Nephron progenitor cell (in vitro differentiated cells): ENCODE measurements at regions not wholly inside any gene's neighbourhood (a gene's known extent, or its start where the extent isn't known, plus 50 kb on each side); places are given as distances from the start of the nearest gene placed in this dataset.
A peak's percentile ranks its signal among the peaks of the same experiment; 100 is the strongest.

Experiments used
- DNase-seq: peaks from one replicate; pipeline ENCODE4 v3.0.0; 2021
- H3K27ac Mint-ChIP-seq: 2 replicates; pipeline ENCODE4 v1.8.0; 2021; ENCODE audit warnings: mild to moderate bottlenecking, moderate library complexity, mixed read lengths
- H3K27me3 Mint-ChIP-seq: 2 replicates; pipeline ENCODE4 v1.8.0; 2021; ENCODE audit warnings: mild to moderate bottlenecking, low read depth, mixed read lengths; ENCODE audit not compliant: poor library complexity
- H3K36me3 Mint-ChIP-seq: 2 replicates; pipeline ENCODE4 v1.8.0; 2021; ENCODE audit warnings: low read depth, mixed read lengths
- H3K4me1 Mint-ChIP-seq: 2 replicates; pipeline ENCODE4 v1.8.0; 2021; ENCODE audit warnings: mixed read lengths
- H3K4me3 Mint-ChIP-seq: 2 replicates; pipeline ENCODE4 v1.8.0; 2021; ENCODE audit warnings: mild to moderate bottlenecking, moderate library complexity, mixed read lengths
- H3K9me3 Mint-ChIP-seq: 2 replicates; pipeline ENCODE4 v1.8.0; 2021; ENCODE audit warnings: mild to moderate bottlenecking, moderate library complexity, mixed read lengths
- TF ChIP-seq, protein P1 (sequence below): fragments of 200-600 bp; sonication (generic); IDR thresholded peaks from 2 replicates; pipeline ENCODE4 v1.5.0; 2021; ENCODE audit warnings: antibody characterized with exemption

DNA sequence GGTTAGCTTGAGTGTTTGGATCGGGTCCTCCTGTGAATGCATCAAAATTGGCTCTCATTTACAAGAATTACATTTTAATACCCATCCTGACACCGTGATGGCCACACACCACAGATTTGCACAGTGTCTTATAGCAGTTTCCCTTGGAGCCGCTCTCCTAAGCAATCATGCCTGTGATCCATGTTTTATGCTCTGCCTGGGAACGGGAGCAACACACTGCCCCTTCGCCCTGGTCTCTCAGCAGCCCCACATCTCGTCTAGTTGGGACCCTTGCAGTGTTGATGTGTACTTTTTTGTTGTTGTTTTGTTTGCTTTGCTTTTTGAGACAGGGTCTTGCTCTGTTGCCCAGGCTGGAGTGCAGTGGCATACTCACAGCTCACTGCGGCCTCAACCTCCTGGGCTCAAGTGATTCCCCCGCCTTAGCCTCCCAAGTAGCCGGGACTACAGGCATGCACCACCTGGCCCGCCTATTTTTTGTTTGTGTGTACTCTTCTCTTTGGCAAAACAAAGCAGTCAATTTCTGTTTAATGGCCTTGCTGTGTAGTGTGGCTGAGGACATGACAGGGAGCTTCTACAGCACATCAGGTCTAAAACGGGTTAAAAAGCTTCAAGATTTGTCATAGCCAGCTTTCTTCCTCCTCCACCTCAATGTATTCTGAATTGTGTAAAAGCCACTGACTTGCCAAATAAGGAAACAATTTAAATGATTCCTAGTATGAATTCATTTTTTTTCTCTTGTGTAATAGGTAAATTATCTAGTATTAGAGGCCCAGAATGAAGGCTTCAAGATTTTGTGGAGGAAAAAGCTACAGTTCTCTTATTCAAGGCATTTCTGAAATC lies 101.6 kb upstream of the TBCA start:
- H3K27ac Mint-ChIP-seq = peak overlapping the region; percentile 25
- H3K36me3 Mint-ChIP-seq = no peaks in the 10 kb centered on the region
- H3K9me3 Mint-ChIP-seq = peaks cover 6% of the 10 kb centered on the region
- H3K4me3 Mint-ChIP-seq = no peak overlapping the region
- peaks cover 14% of the 10 kb centered on the region for H3K4me1 Mint-ChIP-seq
- TF ChIP-seq, protein P1, sequence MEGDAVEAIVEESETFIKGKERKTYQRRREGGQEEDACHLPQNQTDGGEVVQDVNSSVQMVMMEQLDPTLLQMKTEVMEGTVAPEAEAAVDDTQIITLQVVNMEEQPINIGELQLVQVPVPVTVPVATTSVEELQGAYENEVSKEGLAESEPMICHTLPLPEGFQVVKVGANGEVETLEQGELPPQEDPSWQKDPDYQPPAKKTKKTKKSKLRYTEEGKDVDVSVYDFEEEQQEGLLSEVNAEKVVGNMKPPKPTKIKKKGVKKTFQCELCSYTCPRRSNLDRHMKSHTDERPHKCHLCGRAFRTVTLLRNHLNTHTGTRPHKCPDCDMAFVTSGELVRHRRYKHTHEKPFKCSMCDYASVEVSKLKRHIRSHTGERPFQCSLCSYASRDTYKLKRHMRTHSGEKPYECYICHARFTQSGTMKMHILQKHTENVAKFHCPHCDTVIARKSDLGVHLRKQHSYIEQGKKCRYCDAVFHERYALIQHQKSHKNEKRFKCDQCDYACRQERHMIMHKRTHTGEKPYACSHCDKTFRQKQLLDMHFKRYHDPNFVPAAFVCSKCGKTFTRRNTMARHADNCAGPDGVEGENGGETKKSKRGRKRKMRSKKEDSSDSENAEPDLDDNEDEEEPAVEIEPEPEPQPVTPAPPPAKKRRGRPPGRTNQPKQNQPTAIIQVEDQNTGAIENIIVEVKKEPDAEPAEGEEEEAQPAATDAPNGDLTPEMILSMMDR = no peak
- no peak for DNase-seq
- H3K27me3 Mint-ChIP-seq = peaks cover 32% of the 10 kb centered on the region

DNA sequence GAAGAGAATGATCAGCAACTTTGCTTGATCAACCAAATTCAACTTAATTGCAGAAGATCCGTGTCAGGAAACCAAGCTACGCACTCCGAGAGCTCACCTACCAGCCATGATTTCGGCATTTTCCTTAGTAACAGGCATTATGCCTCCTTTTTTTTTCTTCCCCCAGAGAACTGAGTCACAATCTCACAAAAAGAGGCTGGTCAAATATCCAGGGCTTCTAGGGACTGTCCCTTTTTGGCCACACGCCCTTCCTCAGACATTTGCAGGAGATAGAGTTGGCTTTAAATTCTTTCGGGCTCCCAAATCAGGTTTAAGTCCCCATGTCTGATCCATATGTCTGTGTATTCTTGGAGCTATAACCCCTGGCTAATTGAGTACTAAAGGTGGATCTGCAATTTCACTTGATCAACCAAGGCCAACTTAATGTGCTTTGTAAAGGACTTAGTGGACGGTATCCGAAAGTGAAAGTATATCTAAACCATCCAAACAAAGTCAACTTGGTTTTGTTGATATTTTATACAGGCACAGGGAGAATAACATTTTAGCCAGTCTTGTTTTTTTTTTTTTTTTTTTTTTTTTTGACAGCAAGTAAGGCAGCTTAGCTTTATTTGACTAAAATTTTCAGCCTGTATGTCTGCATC lies 100.8 kb upstream of the TBCA start:
- Mint-ChIP-seq H3K36me3 (no peaks in the 10 kb centered on the region), H3K4me3 (no peak overlapping the region), H3K4me1 (peaks cover 14% of the 10 kb centered on the region), H3K27me3 (peaks cover 32% of the 10 kb centered on the region), H3K27ac (no peak overlapping the region), H3K9me3 (peaks cover 6% of the 10 kb centered on the region)
- TF ChIP-seq, protein P1 = no peak
- DNase-seq = no peak

DNA sequence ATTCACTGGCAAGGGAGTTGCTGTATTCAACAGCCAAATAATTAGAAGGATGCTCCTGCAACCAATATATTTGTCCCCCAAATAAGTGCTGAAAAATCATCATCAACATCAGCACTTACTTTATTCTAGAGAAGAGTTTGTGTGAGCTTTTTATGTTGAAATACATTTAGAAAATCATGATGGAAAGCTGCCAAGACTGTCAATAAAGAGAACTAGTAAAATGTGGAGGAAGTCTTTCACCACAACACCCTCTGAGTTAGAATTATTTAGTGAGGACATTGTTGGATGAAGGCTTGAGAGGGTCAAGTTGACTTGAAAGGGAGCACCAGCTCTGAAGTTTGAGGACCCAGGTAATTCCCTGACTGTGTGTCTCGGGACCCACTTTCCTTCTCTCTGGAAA lies 100.2 kb upstream of the TBCA start:
- peaks cover 30% of the 10 kb centered on the region for H3K27me3 Mint-ChIP-seq
- DNase-seq = no peak

DNA sequence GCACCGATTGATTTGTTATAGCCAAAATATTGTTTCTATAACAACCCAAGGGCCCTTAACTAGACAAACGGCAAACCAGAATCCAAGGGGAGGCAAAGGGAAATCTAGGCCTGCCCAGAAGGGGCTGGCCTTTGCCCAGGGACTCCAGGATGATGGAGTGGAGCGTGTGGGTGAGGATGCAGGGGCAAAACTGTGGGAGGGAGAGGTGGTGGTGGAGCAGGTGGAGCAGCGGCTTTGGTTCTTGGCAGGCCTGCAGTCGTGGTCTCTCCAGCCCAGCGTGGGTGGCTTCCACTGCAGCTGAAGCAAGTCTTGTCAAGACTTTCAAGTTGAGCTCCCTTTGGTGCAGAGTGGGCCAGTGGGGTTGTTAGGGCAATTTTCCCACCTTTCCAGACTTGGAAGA lies 98.6 kb upstream of the TBCA start:
- Mint-ChIP-seq H3K27me3 (peaks cover 24% of the 10 kb centered on the region), H3K4me1 (peaks cover 18% of the 10 kb centered on the region), H3K27ac (no peak overlapping the region), H3K36me3 (no peaks in the 10 kb centered on the region), H3K9me3 (peaks cover 6% of the 10 kb centered on the region), H3K4me3 (no peak overlapping the region)
- DNase-seq = no peak
- TF ChIP-seq, protein P1 = no peak

More for the DNA sequence above, 100.2 kb upstream of the TBCA start:
- H3K27ac Mint-ChIP-seq = no peak overlapping the region
- TF ChIP-seq, protein P1 = no peak
- H3K9me3 Mint-ChIP-seq = peaks cover 6% of the 10 kb centered on the region
- peaks cover 14% of the 10 kb centered on the region for H3K4me1 Mint-ChIP-seq
- H3K4me3 Mint-ChIP-seq = no peak overlapping the region
- H3K36me3 Mint-ChIP-seq = no peaks in the 10 kb centered on the region

DNA sequence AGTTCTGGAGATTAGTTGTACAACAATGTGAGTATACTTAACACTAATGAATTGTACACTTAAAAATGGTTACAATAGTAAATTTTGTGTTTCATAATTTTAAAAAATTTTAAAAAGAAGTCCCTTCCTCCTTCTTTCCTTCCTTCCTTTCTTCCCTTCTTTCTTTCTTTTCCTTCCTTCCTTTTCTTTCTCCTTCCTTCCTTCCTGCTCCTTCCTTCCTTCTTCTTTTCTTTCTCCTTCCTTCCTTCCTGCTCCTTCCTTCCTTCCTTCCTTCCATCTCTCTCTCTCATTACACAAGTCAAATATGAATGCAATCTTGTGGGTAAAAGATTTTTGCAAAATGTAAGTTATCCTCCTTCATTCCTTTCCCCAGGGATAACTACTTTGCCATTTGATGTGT lies 97.1 kb upstream of the TBCA start:
- TF ChIP-seq, protein P1 = no peak
- DNase-seq = no peak
- Mint-ChIP-seq H3K27ac (no peak overlapping the region), H3K4me1 (peaks cover 33% of the 10 kb centered on the region), H3K27me3 (peaks cover 28% of the 10 kb centered on the region), H3K4me3 (no peak overlapping the region), H3K9me3 (peaks cover 6% of the 10 kb centered on the region), H3K36me3 (no peaks in the 10 kb centered on the region)
